ENCODE measurements at regions not wholly inside any gene's neighbourhood (a gene's known extent, or its start where the extent isn't known, plus 50 kb on each side); places are given as distances from the start of the nearest gene placed in this dataset.

GRCh38 chr20:56929606-56930005 lies 300.5 kb downstream of the TFAP2C start:
- Histone ChIP-seq H3K27ac (ENCODE audit: low read depth, low read length) (no peak overlapping the region), H3K4me1 (ENCODE audit: control insufficient read depth, insufficient read depth, low read length) (no peaks in the 10 kb centered on the region), H3K9me3 (ENCODE audit: control insufficient read depth, low read length) (no peaks in the 10 kb centered on the region), H3K36me3 (ENCODE audit: control insufficient read depth, insufficient read depth, low read length) (no peaks in the 10 kb centered on the region), H3K27me3 (ENCODE audit: control insufficient read depth, insufficient read depth, low read length, poor library complexity, severe bottlenecking) (peaks cover 68% of the 10 kb centered on the region), H3K4me3 (ENCODE audit: low read length) (no peak overlapping the region), H3K9ac (ENCODE audit: extremely low read depth, low read length, poor library complexity, severe bottlenecking) (no peak overlapping the region)
- H3K9me3 Mint-ChIP-seq = no peaks in the 10 kb centered on the region
- no peaks in the 10 kb centered on the region for H3K36me3 Mint-ChIP-seq (ENCODE audit: low read depth)
- no peak overlapping the region for H3K27ac Mint-ChIP-seq
- DNase-seq = no peak
- H3K4me3 Mint-ChIP-seq = no peak overlapping the region
- 36 to 46% methylated on average over 7 of the region's 7 CpGs for WGBS, 2 experiments (ENCODE audit: insufficient coverage in 1 of 2, insufficient read length in 1 of 2)
- no peak for TF ChIP-seq CTCF (conservative IDR thresholded peaks at IDR 0.05)
- peaks cover 58% of the 10 kb centered on the region for H3K27me3 Mint-ChIP-seq (ENCODE audit: insufficient read depth)
- H3K4me1 Mint-ChIP-seq = peaks cover 14% of the 10 kb centered on the region

- H3K9me3 Mint-ChIP-seq = no peaks in the 10 kb centered on the region
- H3K27me3 ChIP-seq (ENCODE audit: control insufficient read depth, insufficient read depth, low read length, poor library complexity, severe bottlenecking) = peaks cover 55% of the 10 kb centered on the region
Observed at GRCh38 chr20:56930876-56931275, 301.8 kb downstream of the TFAP2C start.

GRCh38 chr20:56932575-56933330 lies 303.6 kb downstream of the TFAP2C start:
- Histone ChIP-seq H3K36me3 (ENCODE audit: control insufficient read depth, insufficient read depth, low read length) (no peaks in the 10 kb centered on the region), H3K4me3 (ENCODE audit: low read length) (no peak overlapping the region), H3K27me3 (ENCODE audit: control insufficient read depth, insufficient read depth, low read length, poor library complexity, severe bottlenecking) (peaks cover 36% of the 10 kb centered on the region), H3K27ac (ENCODE audit: low read depth, low read length) (no peak overlapping the region), H3K4me1 (ENCODE audit: control insufficient read depth, insufficient read depth, low read length) (no peaks in the 10 kb centered on the region), H3K9me3 (ENCODE audit: control insufficient read depth, low read length) (no peaks in the 10 kb centered on the region), H3K9ac (ENCODE audit: extremely low read depth, low read length, poor library complexity, severe bottlenecking) (no peak overlapping the region)
- Mint-ChIP-seq H3K36me3 (ENCODE audit: low read depth) (no peaks in the 10 kb centered on the region), H3K4me3 (no peak overlapping the region), H3K27me3 (ENCODE audit: insufficient read depth) (peaks cover 28% of the 10 kb centered on the region), H3K27ac (no peak overlapping the region), H3K9me3 (peaks cover 2% of the 10 kb centered on the region), H3K4me1 (peaks cover 7% of the 10 kb centered on the region)
- 93 to 95% methylated on average over 3 to 6 of the region's 6 CpGs for WGBS, 2 experiments (ENCODE audit: insufficient coverage in 1 of 2, insufficient read length in 1 of 2)
- no peak for DNase-seq
- TF ChIP-seq CTCF (conservative IDR thresholded peaks at IDR 0.05) = no peak

More at GRCh38 chr20:56930876-56931275, 301.8 kb downstream of the TFAP2C start:
- WGBS, 2 experiments (ENCODE audit: insufficient coverage in 1 of 2, insufficient read length in 1 of 2) = 76 to 87% methylated on average over 4 to 6 of the region's 6 CpGs
- H3K27ac ChIP-seq (ENCODE audit: low read depth, low read length) = no peak overlapping the region
- no peaks in the 10 kb centered on the region for H3K36me3 ChIP-seq (ENCODE audit: control insufficient read depth, insufficient read depth, low read length)
- no peak for TF ChIP-seq CTCF (conservative IDR thresholded peaks at IDR 0.05)
- H3K4me1 ChIP-seq (ENCODE audit: control insufficient read depth, insufficient read depth, low read length) = no peaks in the 10 kb centered on the region
- H3K9me3 ChIP-seq (ENCODE audit: control insufficient read depth, low read length) = no peaks in the 10 kb centered on the region
- no peak overlapping the region for H3K4me3 ChIP-seq (ENCODE audit: low read length)
- H3K27ac Mint-ChIP-seq = no peak overlapping the region
- H3K36me3 Mint-ChIP-seq (ENCODE audit: low read depth) = no peaks in the 10 kb centered on the region
- peaks cover 9% of the 10 kb centered on the region for H3K4me1 Mint-ChIP-seq
- H3K4me3 Mint-ChIP-seq = no peak overlapping the region
- no peak overlapping the region for H3K9ac ChIP-seq (ENCODE audit: extremely low read depth, low read length, poor library complexity, severe bottlenecking)
- peaks cover 47% of the 10 kb centered on the region for H3K27me3 Mint-ChIP-seq (ENCODE audit: insufficient read depth)
- no peak for DNase-seq

Data from endodermal cell (in vitro differentiated cells).